ENCODE measurements at regions not wholly inside any gene's neighbourhood (a gene's known extent, or its start where the extent isn't known, plus 50 kb on each side); places are given as distances from the start of the nearest gene placed in this dataset.

- Mint-ChIP-seq H3K4me3 (no peak overlapping the region), H3K36me3 (ENCODE audit: low read depth) (no peaks in the 10 kb centered on the region), H3K9me3 (peaks cover 3% of the 10 kb centered on the region), H3K4me1 (peaks cover 14% of the 10 kb centered on the region), H3K27me3 (ENCODE audit: insufficient read depth) (peaks cover 2% of the 10 kb centered on the region), H3K27ac (no peak overlapping the region)
- TF ChIP-seq, protein P1, sequence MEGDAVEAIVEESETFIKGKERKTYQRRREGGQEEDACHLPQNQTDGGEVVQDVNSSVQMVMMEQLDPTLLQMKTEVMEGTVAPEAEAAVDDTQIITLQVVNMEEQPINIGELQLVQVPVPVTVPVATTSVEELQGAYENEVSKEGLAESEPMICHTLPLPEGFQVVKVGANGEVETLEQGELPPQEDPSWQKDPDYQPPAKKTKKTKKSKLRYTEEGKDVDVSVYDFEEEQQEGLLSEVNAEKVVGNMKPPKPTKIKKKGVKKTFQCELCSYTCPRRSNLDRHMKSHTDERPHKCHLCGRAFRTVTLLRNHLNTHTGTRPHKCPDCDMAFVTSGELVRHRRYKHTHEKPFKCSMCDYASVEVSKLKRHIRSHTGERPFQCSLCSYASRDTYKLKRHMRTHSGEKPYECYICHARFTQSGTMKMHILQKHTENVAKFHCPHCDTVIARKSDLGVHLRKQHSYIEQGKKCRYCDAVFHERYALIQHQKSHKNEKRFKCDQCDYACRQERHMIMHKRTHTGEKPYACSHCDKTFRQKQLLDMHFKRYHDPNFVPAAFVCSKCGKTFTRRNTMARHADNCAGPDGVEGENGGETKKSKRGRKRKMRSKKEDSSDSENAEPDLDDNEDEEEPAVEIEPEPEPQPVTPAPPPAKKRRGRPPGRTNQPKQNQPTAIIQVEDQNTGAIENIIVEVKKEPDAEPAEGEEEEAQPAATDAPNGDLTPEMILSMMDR (conservative IDR thresholded peaks at IDR 0.05) = no peak
- Histone ChIP-seq H3K27me3 (ENCODE audit: control insufficient read depth, insufficient read depth, low read length, poor library complexity, severe bottlenecking) (no peaks in the 10 kb centered on the region), H3K4me3 (ENCODE audit: low read length) (no peak overlapping the region), H3K9me3 (ENCODE audit: control insufficient read depth, low read length) (peaks cover 5% of the 10 kb centered on the region), H3K4me1 (ENCODE audit: control insufficient read depth, insufficient read depth, low read length) (no peaks in the 10 kb centered on the region), H3K9ac (ENCODE audit: extremely low read depth, low read length, poor library complexity, severe bottlenecking) (no peak overlapping the region), H3K27ac (ENCODE audit: low read depth, low read length) (no peak overlapping the region), H3K36me3 (ENCODE audit: control insufficient read depth, insufficient read depth, low read length) (no peaks in the 10 kb centered on the region)
- 89 to 100% methylated on average over 1 of the region's 1 CpG for WGBS, 2 experiments (ENCODE audit: insufficient coverage in 1 of 2, insufficient read length in 1 of 2)
- no peak for DNase-seq
Measured at GRCh38 chr14:56419750-56420149, 159.8 kb upstream of the TMEM260 start.

- peaks cover 14% of the 10 kb centered on the region for H3K4me1 Mint-ChIP-seq
- H3K9me3 ChIP-seq (ENCODE audit: control insufficient read depth, low read length) = peaks cover 5% of the 10 kb centered on the region
- no peaks in the 10 kb centered on the region for H3K36me3 Mint-ChIP-seq (ENCODE audit: low read depth)
- H3K36me3 ChIP-seq (ENCODE audit: control insufficient read depth, insufficient read depth, low read length) = no peaks in the 10 kb centered on the region
- H3K4me3 ChIP-seq (ENCODE audit: low read length) = no peak overlapping the region
- H3K4me3 Mint-ChIP-seq = no peak overlapping the region
- no peak overlapping the region for H3K9ac ChIP-seq (ENCODE audit: extremely low read depth, low read length, poor library complexity, severe bottlenecking)
- 89 to 100% methylated on average over 1 to 2 of the region's 2 CpGs for WGBS, 2 experiments (ENCODE audit: insufficient coverage in 1 of 2, insufficient read length in 1 of 2)
- H3K27ac Mint-ChIP-seq = no peak overlapping the region
- no peaks in the 10 kb centered on the region for H3K4me1 ChIP-seq (ENCODE audit: control insufficient read depth, insufficient read depth, low read length)
- no peak for DNase-seq
- TF ChIP-seq, protein P1 (conservative IDR thresholded peaks at IDR 0.05) = no peak
- H3K27me3 Mint-ChIP-seq (ENCODE audit: insufficient read depth) = peaks cover 2% of the 10 kb centered on the region
- H3K27me3 ChIP-seq (ENCODE audit: control insufficient read depth, insufficient read depth, low read length, poor library complexity, severe bottlenecking) = no peaks in the 10 kb centered on the region
- peaks cover 7% of the 10 kb centered on the region for H3K9me3 Mint-ChIP-seq
- no peak overlapping the region for H3K27ac ChIP-seq (ENCODE audit: low read depth, low read length)
Measured at GRCh38 chr14:56422221-56422620, 157.4 kb upstream of the TMEM260 start.

DNA sequence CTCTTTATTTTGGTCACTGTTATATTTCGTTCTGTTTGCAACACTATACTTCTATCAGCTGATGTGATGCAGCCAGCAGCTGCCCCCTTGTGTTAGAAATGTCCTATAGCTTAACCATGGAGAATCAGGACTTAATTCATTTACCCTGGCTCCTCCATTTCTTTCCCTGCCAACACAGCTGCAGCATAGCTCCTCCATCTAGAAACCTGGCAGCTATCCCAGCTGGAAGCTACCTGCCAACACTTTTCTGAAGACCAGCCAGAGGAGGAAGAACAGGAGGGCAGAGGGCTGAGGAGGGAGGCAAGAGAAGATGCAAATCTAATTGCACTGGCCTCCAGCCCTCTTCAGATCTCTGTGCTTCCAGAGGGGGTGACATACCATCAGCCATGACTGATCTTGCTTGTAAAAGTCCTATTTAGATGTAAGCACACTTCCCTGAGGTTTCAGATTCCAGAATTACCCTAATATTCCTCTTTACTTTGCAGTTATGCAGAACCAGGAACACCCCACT is 156.8 kb upstream of the TMEM260 start:
- H3K27me3 Mint-ChIP-seq (ENCODE audit: insufficient read depth) = peaks cover 2% of the 10 kb centered on the region
- Histone ChIP-seq H3K9me3 (ENCODE audit: control insufficient read depth, low read length) (peaks cover 5% of the 10 kb centered on the region), H3K27me3 (ENCODE audit: control insufficient read depth, insufficient read depth, low read length, poor library complexity, severe bottlenecking) (no peaks in the 10 kb centered on the region), H3K27ac (ENCODE audit: low read depth, low read length) (no peak overlapping the region), H3K4me3 (ENCODE audit: low read length) (no peak overlapping the region), H3K4me1 (ENCODE audit: control insufficient read depth, insufficient read depth, low read length) (no peaks in the 10 kb centered on the region), H3K9ac (ENCODE audit: extremely low read depth, low read length, poor library complexity, severe bottlenecking) (no peak overlapping the region), H3K36me3 (ENCODE audit: control insufficient read depth, insufficient read depth, low read length) (no peaks in the 10 kb centered on the region)
- no peak overlapping the region for H3K4me3 Mint-ChIP-seq
- DNase-seq = peak; percentile 66
- peaks cover 14% of the 10 kb centered on the region for H3K4me1 Mint-ChIP-seq
- peaks cover 7% of the 10 kb centered on the region for H3K9me3 Mint-ChIP-seq
- WGBS, 2 experiments (ENCODE audit: insufficient coverage in 1 of 2, insufficient read length in 1 of 2) = 56% methylated on average over 1 of the region's 1 CpG; no CpG with 5 or more reads in 1 of the 2 experiments
- no peak overlapping the region for H3K27ac Mint-ChIP-seq
- TF ChIP-seq, protein P1 (conservative IDR thresholded peaks at IDR 0.05) = peak; percentile 86
- no peaks in the 10 kb centered on the region for H3K36me3 Mint-ChIP-seq (ENCODE audit: low read depth)

Measured in endodermal cell (in vitro differentiated cells).